ENCODE measurements at regions not wholly inside any gene's neighbourhood (a gene's known extent, or its start where the extent isn't known, plus 50 kb on each side); places are given as distances from the start of the nearest gene placed in this dataset.

DNA sequence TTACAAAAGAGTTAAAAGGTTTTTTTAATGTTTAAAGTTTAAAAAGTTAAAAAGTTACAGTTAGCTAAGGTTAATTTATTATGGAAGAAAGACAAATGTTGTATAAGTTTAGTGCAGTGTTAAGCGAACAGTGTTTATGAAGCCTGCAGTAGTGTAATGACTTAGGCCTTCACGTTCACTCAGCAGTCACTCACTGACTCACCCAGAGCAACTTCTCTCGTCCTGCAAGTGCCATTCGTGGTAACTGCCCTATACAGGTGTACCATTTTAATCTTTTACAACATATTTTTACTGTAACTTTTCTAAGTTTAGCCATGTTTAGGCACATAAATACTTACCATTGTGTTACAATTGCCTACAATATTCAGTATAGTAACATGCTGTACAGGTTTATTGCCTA lies 398.2 kb upstream of the NBEA start:
- H3K4me3 ChIP-seq (ENCODE audit: low read length) = no peak overlapping the region
- TF ChIP-seq, protein P1, sequence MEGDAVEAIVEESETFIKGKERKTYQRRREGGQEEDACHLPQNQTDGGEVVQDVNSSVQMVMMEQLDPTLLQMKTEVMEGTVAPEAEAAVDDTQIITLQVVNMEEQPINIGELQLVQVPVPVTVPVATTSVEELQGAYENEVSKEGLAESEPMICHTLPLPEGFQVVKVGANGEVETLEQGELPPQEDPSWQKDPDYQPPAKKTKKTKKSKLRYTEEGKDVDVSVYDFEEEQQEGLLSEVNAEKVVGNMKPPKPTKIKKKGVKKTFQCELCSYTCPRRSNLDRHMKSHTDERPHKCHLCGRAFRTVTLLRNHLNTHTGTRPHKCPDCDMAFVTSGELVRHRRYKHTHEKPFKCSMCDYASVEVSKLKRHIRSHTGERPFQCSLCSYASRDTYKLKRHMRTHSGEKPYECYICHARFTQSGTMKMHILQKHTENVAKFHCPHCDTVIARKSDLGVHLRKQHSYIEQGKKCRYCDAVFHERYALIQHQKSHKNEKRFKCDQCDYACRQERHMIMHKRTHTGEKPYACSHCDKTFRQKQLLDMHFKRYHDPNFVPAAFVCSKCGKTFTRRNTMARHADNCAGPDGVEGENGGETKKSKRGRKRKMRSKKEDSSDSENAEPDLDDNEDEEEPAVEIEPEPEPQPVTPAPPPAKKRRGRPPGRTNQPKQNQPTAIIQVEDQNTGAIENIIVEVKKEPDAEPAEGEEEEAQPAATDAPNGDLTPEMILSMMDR (conservative IDR thresholded peaks at IDR 0.05; ENCODE audit: low read length) = no peak
- no peak for DNase-seq (ENCODE audit: low read depth)

DNA sequence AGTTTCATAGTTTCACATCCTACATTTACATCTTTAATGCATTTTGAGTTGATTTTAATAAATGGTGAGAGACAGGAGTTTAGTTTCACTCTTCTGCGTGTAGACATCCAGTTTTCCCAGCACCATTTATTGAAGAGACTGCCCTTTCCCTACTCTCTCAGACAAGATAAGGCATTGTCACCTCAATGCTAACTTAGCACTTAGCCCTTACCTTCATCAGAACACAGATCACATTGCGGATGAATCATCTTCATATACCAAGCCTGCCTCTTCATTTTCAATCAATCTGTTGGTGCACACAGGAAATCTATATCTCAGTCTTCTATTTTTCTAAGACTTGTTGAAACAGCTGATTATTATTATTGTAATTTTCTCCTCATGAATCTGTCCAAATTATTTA lies 396.6 kb upstream of the NBEA start:
- H3K4me3 ChIP-seq (ENCODE audit: low read length) = no peak overlapping the region
- TF ChIP-seq, protein P1 (conservative IDR thresholded peaks at IDR 0.05; ENCODE audit: low read length) = no peak

DNA sequence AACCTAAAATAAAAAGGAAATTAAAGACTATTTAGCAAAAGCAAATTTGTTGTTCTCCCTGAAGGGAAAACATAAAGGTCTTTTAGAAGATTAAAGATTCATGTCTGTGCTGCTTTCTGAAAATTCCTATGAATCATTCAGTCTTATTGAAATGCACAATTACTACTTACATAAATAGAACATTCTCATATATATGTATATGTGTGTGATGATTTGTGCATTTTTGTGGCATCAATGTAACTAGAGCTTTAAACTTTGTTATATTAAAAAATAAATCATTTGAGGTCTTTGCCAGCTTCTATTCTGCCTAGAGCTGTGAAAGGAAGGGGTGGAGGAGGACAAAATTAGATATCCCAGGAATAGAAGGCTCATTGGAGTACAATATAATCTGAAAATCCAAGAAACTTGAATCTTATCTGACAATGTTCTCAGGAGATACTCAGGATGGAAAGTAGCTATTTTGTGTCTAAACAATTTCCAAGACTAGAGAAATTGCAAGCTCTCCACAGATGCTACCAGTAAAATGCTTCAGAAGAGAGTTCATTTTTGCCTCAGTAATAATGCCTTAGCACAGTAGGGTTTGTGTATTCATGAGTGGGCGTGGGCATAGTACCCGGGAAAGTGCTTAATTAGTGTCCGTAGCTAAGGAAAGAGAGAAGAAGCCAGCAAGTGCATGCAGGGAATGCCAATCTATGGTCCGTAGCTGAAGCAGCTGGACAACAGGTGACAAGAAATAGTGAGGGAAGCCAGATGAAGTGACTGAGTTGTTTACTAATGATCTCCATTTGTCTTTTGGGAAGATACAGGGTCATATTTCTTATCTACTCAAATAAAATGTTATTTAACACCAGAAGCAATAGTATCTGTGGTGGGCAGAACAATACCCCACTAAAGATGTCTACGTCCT lies 395.5 kb upstream of the NBEA start:
- DNase-seq (ENCODE audit: low read depth) = no peak
- H3K4me3 ChIP-seq (ENCODE audit: low read length) = no peak overlapping the region
- TF ChIP-seq, protein P1 (conservative IDR thresholded peaks at IDR 0.05; ENCODE audit: low read length) = no peak

More for the DNA sequence above, 396.6 kb upstream of the NBEA start:
- DNase-seq (ENCODE audit: low read depth) = no peak

DNA sequence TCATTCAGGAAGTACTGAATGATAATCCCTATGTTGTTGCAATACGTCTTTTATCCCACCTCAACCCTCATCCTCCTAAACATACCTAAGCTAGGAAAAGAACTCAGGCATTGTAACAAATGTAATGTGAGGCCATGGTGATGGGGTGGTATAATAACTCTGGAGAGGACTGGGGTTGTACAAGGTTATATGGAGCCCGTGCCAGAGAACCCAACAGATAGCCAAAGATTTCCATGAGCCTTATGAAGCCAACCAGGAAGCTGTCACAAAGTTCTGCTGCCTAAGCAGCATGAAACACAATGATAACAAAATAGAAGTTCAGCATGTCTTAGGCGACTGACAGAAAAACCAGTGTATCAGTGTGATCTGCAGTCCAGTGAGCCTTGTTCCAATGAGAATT lies 394.1 kb upstream of the NBEA start:
- no peak for DNase-seq (ENCODE audit: low read depth)
- TF ChIP-seq, protein P1 (conservative IDR thresholded peaks at IDR 0.05; ENCODE audit: low read length) = no peak
- H3K4me3 ChIP-seq (ENCODE audit: low read length) = no peak overlapping the region

DNA sequence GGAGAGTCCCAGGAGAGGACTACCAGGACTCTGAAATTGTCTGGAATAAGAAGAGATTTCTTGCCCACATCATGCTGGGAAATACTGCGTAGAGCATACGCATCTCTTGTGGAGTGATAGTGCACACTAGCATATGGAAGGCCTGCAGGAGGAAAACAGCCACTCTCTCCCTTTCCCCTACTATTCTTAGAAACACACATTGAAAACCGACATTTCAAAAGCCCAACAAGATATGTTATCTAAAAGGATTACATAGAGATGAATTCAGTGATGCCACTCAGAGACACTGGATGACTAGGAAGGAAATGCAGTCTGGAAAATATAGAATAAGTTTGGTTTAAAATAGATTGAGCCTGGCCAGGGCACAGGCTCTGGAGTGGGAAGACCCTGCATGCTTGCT lies 388.7 kb upstream of the NBEA start:
- TF ChIP-seq, protein P1 (conservative IDR thresholded peaks at IDR 0.05; ENCODE audit: low read length) = no peak
- no peak overlapping the region for H3K4me3 ChIP-seq (ENCODE audit: low read length)
- DNase-seq (ENCODE audit: low read depth) = no peak

DNA sequence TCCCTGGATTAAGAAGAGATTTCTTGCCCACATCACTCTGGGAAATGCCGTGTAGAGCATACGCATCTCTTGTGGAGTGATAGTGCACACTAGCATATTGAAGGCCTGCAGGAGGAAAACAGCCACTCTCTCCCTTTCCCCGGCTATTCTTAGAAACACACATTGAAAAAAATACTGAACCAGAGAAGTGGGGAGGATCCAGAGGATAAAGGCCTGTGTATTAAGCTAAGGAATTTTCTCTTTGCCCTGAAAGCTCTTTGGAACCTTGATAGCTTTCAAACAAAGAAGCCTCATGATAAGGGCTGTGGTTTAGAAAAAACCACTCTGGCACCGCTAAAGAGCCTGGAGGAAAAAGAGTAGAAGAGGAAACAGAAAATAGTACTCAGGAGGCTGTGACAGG lies 386.1 kb upstream of the NBEA start:
- H3K4me3 ChIP-seq (ENCODE audit: low read length) = no peak overlapping the region
- no peak for DNase-seq (ENCODE audit: low read depth)
- TF ChIP-seq, protein P1 (conservative IDR thresholded peaks at IDR 0.05; ENCODE audit: low read length) = no peak

DNA sequence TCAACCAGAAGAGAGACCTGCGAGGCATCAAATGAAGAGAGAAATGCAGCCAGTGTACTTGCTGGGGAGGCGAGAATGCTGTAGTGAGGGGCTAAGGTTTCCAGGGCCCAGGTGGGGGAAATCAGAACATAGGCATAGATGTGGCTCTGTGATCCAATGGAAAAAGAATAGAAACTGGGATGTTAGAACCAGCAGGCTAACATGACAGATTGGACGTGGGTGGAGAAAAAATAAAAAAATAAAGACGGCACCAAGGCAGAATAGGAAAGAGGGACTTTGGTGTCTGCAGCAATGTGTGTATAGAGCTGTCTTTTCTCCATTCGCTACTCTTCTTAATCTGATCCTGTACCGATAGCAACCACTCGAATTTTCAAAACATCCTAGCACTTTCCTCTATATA lies 381.0 kb upstream of the NBEA start:
- TF ChIP-seq, protein P1 (conservative IDR thresholded peaks at IDR 0.05; ENCODE audit: low read length) = no peak
- DNase-seq (ENCODE audit: low read depth) = no peak
- no peak overlapping the region for H3K4me3 ChIP-seq (ENCODE audit: low read length)

Measured in AG10803 (cell line).